Keratinocyte (primary cell): ENCODE measurements at regions not wholly inside any gene's neighbourhood (a gene's known extent, or its start where the extent isn't known, plus 50 kb on each side); places are given as distances from the start of the nearest gene placed in this dataset.

Source experiments
- EZH2 ChIP-seq: IDR thresholded peaks from one replicate; pipeline ENCODE4 v1.6.1; 2012; ENCODE audit warnings: inconsistent platforms, mild to moderate bottlenecking, low read length, moderate library complexity
- TF ChIP-seq, protein P1 (sequence below), 3 experiments: IDR thresholded peaks in 1 of 3; conservative IDR thresholded peaks in 1 of 3; optimal IDR thresholded peaks in 1 of 3; 2 replicates in 2 of 3; 3 replicates in 1 of 3; pipeline versions ENCODE3 to v1.5.1; 2011; ENCODE audit warnings: low read length in 3 of 3, mild to moderate bottlenecking in 3 of 3, moderate library complexity in 2 of 3, control low read depth in 1 of 3, inconsistent platforms in 1 of 3; ENCODE audit not compliant: insufficient read depth in 2 of 3; ENCODE audit errors: extremely low read depth in 1 of 3

DNA sequence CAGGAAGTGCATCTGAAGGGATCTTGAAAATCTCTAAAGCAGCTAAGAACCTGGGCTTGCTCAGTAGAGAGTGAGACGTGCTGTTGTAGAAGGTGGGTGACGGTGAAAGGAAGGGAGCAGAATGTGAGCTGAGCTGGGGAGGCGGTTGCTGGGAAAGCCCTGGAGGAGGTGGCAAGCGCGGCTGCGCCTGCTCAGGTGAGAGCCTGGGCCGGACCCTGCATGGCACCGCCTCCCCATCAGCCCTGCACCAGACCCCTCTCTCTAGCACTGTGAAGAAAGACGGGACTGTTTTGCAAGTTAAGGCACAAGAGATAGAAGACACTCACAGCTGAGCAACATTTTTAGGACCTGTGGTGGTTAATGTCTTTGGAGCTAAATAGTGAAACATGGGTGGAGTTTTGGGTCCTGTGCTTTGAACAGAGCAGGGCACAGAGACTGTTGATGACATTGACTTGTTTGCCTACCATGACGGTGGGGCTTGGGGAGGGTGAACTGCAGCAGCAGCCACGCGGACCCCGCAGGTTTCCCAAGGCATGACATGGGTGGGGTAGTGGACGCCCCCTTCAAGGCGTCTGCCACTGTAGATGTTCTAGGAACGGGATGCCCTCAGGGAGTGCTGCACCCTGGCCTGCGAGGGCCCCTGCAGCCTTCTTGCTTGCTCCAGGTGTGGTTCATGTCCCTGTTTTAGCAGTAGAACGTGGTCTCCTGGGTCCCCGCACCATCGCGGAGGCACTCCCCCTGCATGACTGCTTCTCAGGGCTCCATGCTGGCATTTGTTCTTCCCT is 245.3 kb downstream of the TSN start:
- no peak for TF ChIP-seq EZH2
- TF ChIP-seq, protein P1, sequence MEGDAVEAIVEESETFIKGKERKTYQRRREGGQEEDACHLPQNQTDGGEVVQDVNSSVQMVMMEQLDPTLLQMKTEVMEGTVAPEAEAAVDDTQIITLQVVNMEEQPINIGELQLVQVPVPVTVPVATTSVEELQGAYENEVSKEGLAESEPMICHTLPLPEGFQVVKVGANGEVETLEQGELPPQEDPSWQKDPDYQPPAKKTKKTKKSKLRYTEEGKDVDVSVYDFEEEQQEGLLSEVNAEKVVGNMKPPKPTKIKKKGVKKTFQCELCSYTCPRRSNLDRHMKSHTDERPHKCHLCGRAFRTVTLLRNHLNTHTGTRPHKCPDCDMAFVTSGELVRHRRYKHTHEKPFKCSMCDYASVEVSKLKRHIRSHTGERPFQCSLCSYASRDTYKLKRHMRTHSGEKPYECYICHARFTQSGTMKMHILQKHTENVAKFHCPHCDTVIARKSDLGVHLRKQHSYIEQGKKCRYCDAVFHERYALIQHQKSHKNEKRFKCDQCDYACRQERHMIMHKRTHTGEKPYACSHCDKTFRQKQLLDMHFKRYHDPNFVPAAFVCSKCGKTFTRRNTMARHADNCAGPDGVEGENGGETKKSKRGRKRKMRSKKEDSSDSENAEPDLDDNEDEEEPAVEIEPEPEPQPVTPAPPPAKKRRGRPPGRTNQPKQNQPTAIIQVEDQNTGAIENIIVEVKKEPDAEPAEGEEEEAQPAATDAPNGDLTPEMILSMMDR (optimal IDR thresholded peaks at IDR 0.05 in 1 of 3, IDR thresholded peaks at IDR 0.05 in 1 of 3, conservative IDR thresholded peaks at IDR 0.05 in 1 of 3; ENCODE audit: extremely low read depth in 1 of 3, insufficient read depth in 2 of 3, low read length in 3 of 3) = no peak
